Endothelial cell of umbilical vein (primary cell): ENCODE measurements at regions not wholly inside any gene's neighbourhood (a gene's known extent, or its start where the extent isn't known, plus 50 kb on each side); places are given as distances from the start of the nearest gene placed in this dataset.

ENCODE experiments used
- BruUV-seq: library from RNA; stranded (reverse); fragments of 400-500 nt; replicated peaks from 2 replicates; lab custom pipeline; 2021; lab: Mats Ljungman, UMichigan
- CTCF ChIA-PET: fragments of 300-600, 350-600 bp; sonication (Branson Sonifier 250); formaldehyde crosslinking; loops from one replicate; lab custom pipeline; 2021; ENCODE audit warnings: antibody characterized with exemption, inconsistent platforms; lab: Charles Lee
- POLR2A ChIA-PET: fragments of 300-600, 350-600 bp; sonication (Branson Sonifier 250); formaldehyde crosslinking; loops from one replicate; lab custom pipeline; 2021; ENCODE audit warnings: antibody characterized with exemption, inconsistent platforms; lab: Charles Lee
- DNase-seq: peaks from one replicate; pipeline ENCODE4 v3.0.0-alpha.2; 2011; ENCODE audit warnings: low read depth, low spot score
- FAIRE-seq: peaks from 2 replicates; lab custom pipeline; 2011; peaks lifted over from hg19 to GRCh38; lab: Jason Lieb, UNC
- H2AFZ ChIP-seq: 2 replicates; pipeline ENCODE4 v1.6.0; 2012; ENCODE audit warnings: low read depth, low read length, control low read depth, inconsistent platforms
- H3K27ac ChIP-seq: 2 replicates; pipeline ENCODE4 v1.5.1; 2011; ENCODE audit warnings: low read depth, mild to moderate bottlenecking, control low read depth, low read length, moderate library complexity; ENCODE audit not compliant: insufficient read depth
- H3K27me3 ChIP-seq, 2 experiments: 2 replicates each; pipeline versions ENCODE4 v1.6.0 to v1.6.1; 2011; ENCODE audit warnings: low read length in 2 of 2, mixed read lengths in 1 of 2; ENCODE audit not compliant: control insufficient read depth in 2 of 2, insufficient read depth in 2 of 2
- H3K36me3 ChIP-seq, 2 experiments: 2 replicates in 1 of 2; 3 replicates in 1 of 2; pipeline ENCODE4 v1.5.1; 2011; ENCODE audit warnings: low read length in 2 of 2, mild to moderate bottlenecking in 1 of 2, moderate library complexity in 1 of 2; ENCODE audit not compliant: control insufficient read depth in 2 of 2, insufficient read depth in 2 of 2; ENCODE audit errors: extremely low read depth in 1 of 2
- H3K4me1 ChIP-seq: 3 replicates; pipeline ENCODE4 v1.5.1; 2011; ENCODE audit warnings: mild to moderate bottlenecking, low read length; ENCODE audit not compliant: control insufficient read depth, insufficient read depth; ENCODE audit errors: extremely low read depth
- H3K4me2 ChIP-seq: 2 replicates; pipeline ENCODE4 v1.6.1; 2011; ENCODE audit warnings: low read length, control low read depth, mixed read lengths; ENCODE audit not compliant: insufficient read depth
- H3K4me3 ChIP-seq, 3 experiments: fragments of 200-600 bp in 1 of 3; sonication (generic), shearing (Covaris generic) in 1 of 3; replicated peaks in 1 of 3; 2 replicates each; pipeline ENCODE4 v1.5.1; 2011 to 2016; ENCODE audit warnings: control low read depth in 3 of 3, low read length in 3 of 3, mild to moderate bottlenecking in 2 of 3, inconsistent platforms in 1 of 3, low read depth in 1 of 3, moderate library complexity in 1 of 3; ENCODE audit not compliant: insufficient read depth in 1 of 3
- H3K79me2 ChIP-seq: 2 replicates; pipeline ENCODE4 v1.6.0; 2012; ENCODE audit warnings: low read length, inconsistent platforms; ENCODE audit not compliant: control insufficient read depth, insufficient read depth
- H3K9ac ChIP-seq: replicated peaks from 2 replicates; pipeline ENCODE3; 2011; ENCODE audit warnings: low read length, control low read depth; ENCODE audit not compliant: insufficient read depth; ENCODE audit errors: extremely low read depth
- H3K9me1 ChIP-seq: replicated peaks from 3 replicates; pipeline ENCODE4 v1.6.0; 2011; ENCODE audit warnings: mild to moderate bottlenecking, low read length; ENCODE audit not compliant: control insufficient read depth, insufficient read depth; ENCODE audit errors: extremely low read depth
- H3K9me3 ChIP-seq: replicated peaks from 2 replicates; pipeline ENCODE4 v1.5.1; 2012; ENCODE audit warnings: low read length, inconsistent platforms; ENCODE audit not compliant: control insufficient read depth, insufficient read depth
- H4K20me1 ChIP-seq: replicated peaks from 2 replicates; pipeline ENCODE3; 2011; ENCODE audit warnings: mild to moderate bottlenecking, low read length; ENCODE audit not compliant: control insufficient read depth, insufficient read depth; ENCODE audit errors: extremely low read depth
- CTCF ChIP-seq, 2 donors: IDR thresholded peaks; 1 replicate in 1 of 2; 2 replicates in 1 of 2; pipeline ENCODE4 v1.5.1; 2011; ENCODE audit warnings: low read length in 2 of 2, mild to moderate bottlenecking in 2 of 2, moderate library complexity in 2 of 2, control low read depth in 1 of 2, inconsistent platforms in 1 of 2, low read depth in 1 of 2; ENCODE audit not compliant: insufficient read depth in 1 of 2; ENCODE audit errors: extremely low read depth in 1 of 2
- EZH2 ChIP-seq: IDR thresholded peaks from 2 replicates; pipeline ENCODE4 v1.6.1; 2012; ENCODE audit warnings: borderline replicate concordance, low read depth, mild to moderate bottlenecking, moderate library complexity, low read length, inconsistent platforms; ENCODE audit not compliant: severe bottlenecking
- FOS ChIP-seq: IDR thresholded peaks from 2 replicates; pipeline ENCODE4 v1.6.1; 2011; ENCODE audit warnings: mild to moderate bottlenecking, low read length, moderate library complexity, borderline replicate concordance; ENCODE audit not compliant: insufficient read depth
- GATA2 ChIP-seq: IDR thresholded peaks from 2 replicates; pipeline ENCODE4 v1.7.0; 2011; ENCODE audit warnings: low read depth, mild to moderate bottlenecking, moderate library complexity, mixed read lengths, low read length; ENCODE audit not compliant: insufficient read length, insufficient read depth
- JUN ChIP-seq: IDR thresholded peaks from 2 replicates; pipeline ENCODE4 v1.6.1; 2011; ENCODE audit warnings: borderline replicate concordance, low read depth; ENCODE audit not compliant: insufficient read length, insufficient read depth
- MAX ChIP-seq: IDR thresholded peaks from 2 replicates; pipeline ENCODE4 v1.6.1; 2011; ENCODE audit not compliant: insufficient read depth, insufficient read length
- MYC ChIP-seq: IDR thresholded peaks from one replicate; pipeline ENCODE4 v1.6.1; 2011; ENCODE audit warnings: mild to moderate bottlenecking, low read depth, low read length
- POLR2A ChIP-seq: IDR thresholded peaks from 2 replicates; pipeline ENCODE4 v1.6.1; 2012; ENCODE audit warnings: low read depth, mild to moderate bottlenecking, control low read depth, low read length
- POLR2AphosphoS5 ChIP-seq: IDR thresholded peaks from 2 replicates; pipeline ENCODE4 v1.6.1; 2012; ENCODE audit warnings: low read depth, mild to moderate bottlenecking, control low read depth, low read length, moderate library complexity; ENCODE audit not compliant: insufficient read depth
- dilution Hi-C: fragments of 300-500 bp; cut with MboI; formaldehyde crosslinking; loops from one replicate; pipeline ENCODE4 v1.15.0; 2019; ENCODE audit warnings: low sequenced_read_pairs; ENCODE audit not compliant: extremely low pct_ligation_motif_present
- intact Hi-C: fragments of 100-400 bp; cut with micrococcal nuclease; formaldehyde crosslinking; loops from one replicate; pipeline ENCODE4 v1.10.0; 2022

GRCh38 chr2:15040429-15041084, 408.0 kb downstream of the LRATD1 start:
- no peaks in the 10 kb centered on the region for H3K9me3 ChIP-seq
- no peak overlapping the region for H3K9ac ChIP-seq
- no TSS peak for BruUV-seq
- H3K27me3 ChIP-seq, result no peaks in the 10 kb centered on the region
- no peaks in the 10 kb centered on the region for H3K79me2 ChIP-seq
- no peaks in the 10 kb centered on the region for H3K9me1 ChIP-seq
- dilution Hi-C loops (no loop called here), intact Hi-C loops (no loop called here)
- TF ChIP-seq FOS, result no peak
- TF ChIP-seq CTCF (IDR thresholded peaks at IDR 0.05; ENCODE audit: extremely low read depth in 1 of 2, insufficient read depth in 1 of 2, low read depth in 1 of 2, low read length in 2 of 2), result no peak
- TF ChIP-seq JUN, result no peak
- TF ChIP-seq POLR2AphosphoS5, result no peak
- no peak for TF ChIP-seq MAX
- TF ChIP-seq EZH2, result no peak
- TF ChIP-seq GATA2, result no peak
- no peak for TF ChIP-seq MYC
- no peak for TF ChIP-seq POLR2A
- H2AFZ ChIP-seq, result no peak overlapping the region
- H4K20me1 ChIP-seq, result no peaks in the 10 kb centered on the region
- no peak overlapping the region for H3K4me2 ChIP-seq
- H3K27ac ChIP-seq, result no peak overlapping the region
- CTCF ChIA-PET, result no interaction called here
- POLR2A ChIA-PET, result no interaction called here
- H3K4me3 ChIP-seq, result no peak overlapping the region
- no peaks in the 10 kb centered on the region for H3K4me1 ChIP-seq
- H3K36me3 ChIP-seq, result no peaks in the 10 kb centered on the region
- no peak for DNase-seq
- no peak for FAIRE-seq
